DMS53 treated with DMSO at 0.1 percent for 48 hours (cell line): ENCODE measurements at regions not wholly inside any gene's neighbourhood (a gene's known extent, or its start where the extent isn't known, plus 50 kb on each side); places are given as distances from the start of the nearest gene placed in this dataset.
"Not testable (repeated sequence)": the region's sequence is repeated elsewhere in the genome, so short reads cannot be mapped to it uniquely, and the experiment has no call there.

Experiments
- DNase-seq: peaks from one replicate; lab custom pipeline; 2025; ENCODE audit not compliant: unreplicated experiment; lab: John Stamatoyannopoulos, UW

GRCh38 chr10:20512631-20513030 lies 384.5 kb downstream of the NEBL start:
- DNase-seq: no peak

- DNase-seq: no peak
These were observed 388.2 kb downstream of the NEBL start for GRCh38 chr10:20508921-20509320.

GRCh38 chr10:20502903-20503585 lies 394.1 kb downstream of the NEBL start:
- no peak for DNase-seq

- DNase-seq: no peak
These were observed 402.6 kb downstream of the NEBL start for GRCh38 chr10:20494474-20494873.

GRCh38 chr10:20492447-20492846 lies 404.7 kb downstream of the NEBL start:
- no peak for DNase-seq

GRCh38 chr10:20489961-20490360 lies 407.1 kb downstream of the NEBL start:
- DNase-seq: no peak

GRCh38 chr10:20486791-20487190 lies 410.3 kb downstream of the NEBL start:
- no peak for DNase-seq

GRCh38 chr10:20485554-20485953 lies 411.6 kb downstream of the NEBL start:
- DNase-seq: no peak

- DNase-seq: no peak
These were observed 416.1 kb downstream of the NEBL start for GRCh38 chr10:20481054-20481453.

- not testable (repeated sequence) for DNase-seq
These were observed 416.5 kb downstream of the NEBL start for GRCh38 chr10:20480575-20480974.

GRCh38 chr10:20474064-20474463 lies 423.0 kb downstream of the NEBL start:
- DNase-seq: no peak

- DNase-seq: no peak
These were observed 423.9 kb downstream of the NEBL start for GRCh38 chr10:20473023-20473760.

- DNase-seq: no peak
These were observed 430.4 kb downstream of the NEBL start for GRCh38 chr10:20466731-20467130.

GRCh38 chr10:20457649-20458048 lies 439.5 kb downstream of the NEBL start:
- no peak for DNase-seq

- DNase-seq: no peak
These were observed 441.3 kb downstream of the NEBL start for GRCh38 chr10:20455774-20456173.

- no peak for DNase-seq
These were observed 442.8 kb downstream of the NEBL start for GRCh38 chr10:20454331-20454730.

- DNase-seq: peak; percentile 75
These were observed 450.4 kb downstream of the NEBL start for GRCh38 chr10:20446561-20447193.

- DNase-seq: peak; percentile 81
These were observed 454.0 kb downstream of the NEBL start for GRCh38 chr10:20443094-20443493.

- DNase-seq: no peak
These were observed 467.4 kb downstream of the NEBL start for GRCh38 chr10:20429742-20430141.

- DNase-seq: no peak
These were observed 469.3 kb downstream of the NEBL start for GRCh38 chr10:20427821-20428220.

- DNase-seq: no peak
These were observed 478.8 kb downstream of the NEBL start for GRCh38 chr10:20418286-20418685.

- DNase-seq: no peak
These were observed 479.3 kb downstream of the NEBL start for GRCh38 chr10:20417791-20418190.
